HG02885 (cell line): ENCODE measurements at regions not wholly inside any gene's neighbourhood (a gene's known extent, or its start where the extent isn't known, plus 50 kb on each side); places are given as distances from the start of the nearest gene placed in this dataset.
"Not testable (repeated sequence)": the region's sequence is repeated elsewhere in the genome, so short reads cannot be mapped to it uniquely, and the experiment has no call there.

Experiments used
- ATAC-seq: cut with Tn5 transposase; IDR thresholded peaks from one replicate; pipeline ENCODE4 v1.9.1; 2021; ENCODE audit warnings: mild to moderate bottlenecking; ENCODE audit not compliant: unreplicated experiment, poor library complexity

DNA sequence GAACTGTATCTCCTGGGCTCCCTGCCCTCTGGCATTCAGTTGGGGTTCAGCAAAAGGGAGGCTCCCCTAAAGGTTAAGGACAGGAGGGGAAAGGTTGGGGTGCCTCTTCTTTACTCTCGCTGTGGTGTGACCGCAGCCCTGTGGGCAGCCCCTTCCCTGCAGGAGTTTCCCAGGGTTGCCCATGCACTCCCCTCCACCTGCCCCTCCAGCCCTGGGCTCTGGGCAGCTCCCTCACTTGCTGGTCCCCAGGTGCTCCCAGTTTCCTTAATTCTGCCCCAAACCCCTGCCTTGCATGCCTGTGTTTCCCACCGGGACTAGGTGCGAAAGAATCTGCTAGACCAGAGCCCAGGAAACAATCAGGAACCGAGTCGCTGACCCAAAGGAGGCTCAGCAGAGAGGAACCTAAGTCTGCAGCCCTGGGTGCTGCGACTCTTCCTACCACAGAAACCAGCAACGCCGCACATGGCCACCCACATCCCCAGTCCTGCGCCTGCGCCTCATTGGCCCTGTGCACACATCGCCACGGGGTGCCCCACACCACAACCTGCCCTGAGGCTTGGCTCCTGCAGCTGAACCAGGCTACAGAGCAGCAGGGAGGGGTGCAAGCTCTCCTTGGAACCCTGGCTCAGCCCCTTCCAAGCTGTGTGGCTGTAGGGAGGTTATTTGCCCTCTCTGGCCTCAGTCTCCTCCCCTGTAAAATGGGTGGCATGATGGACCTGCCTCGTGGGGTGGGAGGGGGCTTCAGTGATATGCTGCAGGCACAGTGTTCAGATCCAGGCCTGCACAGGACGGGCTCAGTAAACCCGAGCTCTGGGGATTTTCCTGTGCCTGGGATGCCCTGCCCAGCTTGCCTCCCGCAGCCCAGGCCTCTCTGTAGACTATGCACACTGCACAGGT is 487.6 kb downstream of the PREX1 start:
- ATAC-seq = peak; percentile 45

- peak; percentile 61 for ATAC-seq
These were observed 488.4 kb downstream of the PREX1 start for GRCh38 chr20:48339190-48339985.

DNA sequence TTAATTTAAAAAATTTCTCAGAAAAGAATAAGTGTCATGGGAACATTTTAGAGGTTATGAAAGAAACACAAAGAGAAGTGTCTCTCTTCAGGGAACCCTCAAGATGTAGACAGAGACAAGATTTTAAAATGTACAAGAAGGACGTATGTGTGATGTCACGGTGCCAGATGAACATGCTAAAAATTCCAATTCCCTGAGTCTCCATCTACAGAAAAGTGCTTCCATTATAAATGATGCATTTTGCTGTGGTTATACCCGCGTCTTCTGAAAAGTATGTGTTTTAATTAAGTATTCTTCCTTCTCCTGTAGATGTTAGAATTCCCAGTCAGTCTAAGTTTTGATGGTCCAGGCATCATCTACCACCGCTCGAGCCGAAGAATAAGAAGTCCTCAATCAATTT is 489.1 kb downstream of the PREX1 start:
- no peak for ATAC-seq

DNA sequence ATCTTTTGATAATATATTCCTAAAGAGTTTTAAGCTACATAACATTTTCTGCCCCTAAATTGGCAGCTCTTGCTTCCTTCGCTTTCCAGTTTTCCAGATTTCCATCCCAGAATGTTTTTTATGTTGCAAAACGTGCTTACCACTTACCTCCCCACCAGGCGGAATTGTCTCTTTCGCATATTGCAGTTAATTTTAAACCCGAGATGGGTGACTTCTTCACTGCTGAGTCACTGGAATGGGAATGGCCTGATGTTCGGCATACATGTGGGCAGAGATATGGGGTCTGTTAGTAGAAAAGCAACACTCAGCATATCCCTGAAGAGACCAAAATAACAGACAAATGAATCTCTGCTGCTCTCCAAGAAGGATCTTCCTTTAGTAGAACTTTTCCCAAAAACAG is 491.2 kb downstream of the PREX1 start:
- no peak for ATAC-seq

- ATAC-seq = no peak
These were observed 492.3 kb downstream of the PREX1 start for GRCh38 chr20:48335308-48336050.

GRCh38 chr20:48333707-48334106 is 494.1 kb downstream of the PREX1 start:
- ATAC-seq = no peak

DNA sequence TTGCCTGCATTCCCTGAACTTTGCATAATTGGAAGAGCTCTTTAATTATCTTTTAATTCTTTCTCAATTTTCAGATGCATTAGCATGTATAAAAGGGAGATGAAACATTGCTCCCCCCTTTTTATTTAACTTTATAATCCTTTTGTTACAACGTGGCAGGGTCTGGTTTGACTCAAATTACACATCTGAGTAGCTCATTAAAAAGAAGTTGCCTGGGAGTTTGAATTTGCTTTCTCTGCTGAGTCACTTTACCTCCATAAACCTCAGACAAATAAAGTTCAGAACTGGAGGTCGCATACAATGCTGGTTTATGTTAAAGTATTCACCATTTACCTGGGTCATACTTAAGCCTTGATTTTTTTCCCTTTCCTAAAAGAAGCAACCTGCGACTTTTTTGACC is 495.2 kb downstream of the PREX1 start:
- ATAC-seq = no peak

DNA sequence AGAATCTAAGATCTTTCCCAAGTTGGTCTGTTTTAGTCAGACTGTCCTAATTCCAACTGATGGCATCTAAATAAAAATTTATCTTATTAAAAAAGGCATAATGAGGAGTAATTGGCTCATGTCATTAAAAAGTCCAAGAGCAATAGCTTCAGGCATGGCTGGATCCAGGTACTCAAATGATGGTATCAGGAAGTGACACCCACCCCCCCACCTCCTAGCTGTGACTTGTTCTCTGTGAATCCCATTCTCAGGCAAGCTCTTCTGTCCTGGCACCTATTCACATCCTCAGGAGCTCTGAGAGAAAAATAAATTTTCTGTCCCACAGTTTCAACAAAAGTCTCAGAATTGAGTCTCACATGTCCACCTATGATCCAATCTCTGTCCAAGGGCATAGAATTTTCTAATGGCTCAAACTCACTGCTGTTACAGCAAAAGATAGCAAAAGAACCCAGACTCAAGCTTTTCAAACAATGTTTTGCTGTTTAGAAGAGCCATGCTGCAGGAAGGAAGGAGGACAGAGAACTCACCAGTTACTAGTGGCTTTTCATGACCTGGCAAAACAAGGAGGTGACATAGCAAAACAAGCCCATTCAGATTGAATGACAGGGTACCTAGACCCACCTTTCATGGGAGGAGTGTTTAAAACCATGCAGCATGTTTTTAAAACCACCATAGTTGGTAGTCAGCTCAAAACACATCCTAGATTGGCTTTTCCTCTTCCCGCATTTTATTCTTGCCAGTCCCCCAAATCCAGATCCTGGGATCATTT is 496.1 kb downstream of the PREX1 start:
- ATAC-seq = no peak

DNA sequence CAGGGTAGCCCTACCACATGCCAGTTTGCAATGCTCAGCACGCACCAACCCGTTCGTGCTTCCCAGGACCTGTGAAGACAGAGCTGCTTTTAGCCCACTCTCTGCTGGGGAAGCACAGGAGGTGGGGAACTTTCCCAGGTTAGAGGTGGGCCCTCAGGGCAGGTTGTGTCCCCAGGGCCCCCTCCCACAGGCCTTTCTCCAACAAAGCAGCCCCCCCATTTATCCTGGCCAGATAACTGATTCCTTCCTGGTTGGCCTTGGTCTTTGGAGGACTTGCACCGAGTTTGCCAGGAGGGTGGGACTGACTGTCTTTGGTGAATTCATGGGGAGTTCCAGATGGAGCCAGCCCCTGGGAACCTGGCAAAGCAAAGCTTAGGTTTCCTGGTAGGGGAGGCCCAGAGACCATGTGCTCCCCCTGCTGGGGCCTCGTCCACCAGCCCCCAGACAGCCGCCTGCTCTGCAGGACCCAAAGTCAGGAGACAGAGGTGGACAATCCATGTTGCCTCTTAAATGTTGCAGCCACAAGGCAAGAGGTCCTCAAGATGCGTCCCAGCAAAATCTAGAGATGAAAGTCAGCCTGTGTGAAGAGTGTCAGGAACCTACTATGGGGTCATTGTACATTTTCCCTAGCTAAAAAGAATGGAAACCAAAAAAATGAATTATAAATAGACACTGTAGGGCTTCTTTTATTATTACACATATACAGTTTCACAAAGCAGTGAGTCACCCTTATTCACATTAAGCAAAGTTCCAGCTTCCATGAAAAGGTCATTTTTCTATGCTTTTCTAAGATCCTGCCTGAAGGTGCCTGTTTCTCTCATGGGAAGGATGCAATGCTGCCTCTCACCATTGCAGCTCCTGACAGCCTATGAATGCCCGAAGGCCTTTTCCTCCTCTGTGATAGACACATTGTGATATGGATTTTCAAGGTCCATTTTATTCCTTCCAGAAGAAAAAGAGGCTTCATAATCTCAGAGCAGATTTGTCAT is 497.8 kb downstream of the PREX1 start:
- ATAC-seq = no peak

DNA sequence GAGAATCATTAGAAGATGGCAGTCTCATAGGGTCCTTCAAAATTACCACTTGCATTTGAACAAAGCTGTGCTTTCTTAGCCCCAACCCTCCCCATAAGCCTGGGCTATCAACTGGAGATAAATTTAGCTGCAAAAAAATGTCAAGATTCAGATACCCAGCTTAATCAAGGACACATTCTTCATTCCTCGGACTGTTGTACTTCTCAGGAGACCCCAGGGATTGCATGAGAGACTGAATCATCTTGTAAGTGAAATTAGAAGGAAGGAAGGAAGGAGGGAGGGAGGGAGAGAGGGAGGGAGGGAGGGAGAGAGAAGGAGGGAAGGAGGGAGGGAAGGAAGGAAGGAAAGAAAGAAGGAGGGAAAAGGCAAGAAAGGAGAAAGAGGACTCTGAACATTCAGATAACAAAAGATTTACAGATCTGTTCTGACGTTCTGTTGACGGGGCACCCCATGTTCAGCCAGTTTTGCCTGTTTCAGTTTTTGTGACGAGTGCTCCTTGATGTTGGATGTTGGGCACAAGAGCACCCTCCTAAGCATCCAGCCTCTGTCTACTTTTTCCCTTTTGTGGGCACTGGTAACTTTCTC is 498.7 kb downstream of the PREX1 start:
- no peak for ATAC-seq

DNA sequence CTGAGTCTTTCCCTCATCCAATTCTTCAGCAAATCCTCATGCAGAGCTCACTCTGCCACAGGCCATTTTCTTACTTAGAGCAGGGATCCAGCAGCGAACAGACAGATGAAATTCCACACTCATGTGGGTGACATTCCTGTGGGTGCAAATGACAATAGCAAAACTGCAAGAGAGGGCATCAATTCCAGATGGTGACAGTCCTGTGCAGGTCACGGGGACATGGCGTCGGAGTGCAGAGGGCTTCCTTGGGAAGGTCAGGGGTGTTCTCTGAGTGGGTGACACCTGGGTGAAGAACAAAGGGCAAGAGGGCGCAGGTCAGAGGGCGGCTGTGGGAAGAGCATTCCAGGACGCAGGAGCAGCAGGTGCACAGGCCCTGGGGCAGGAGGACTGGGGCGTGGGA is 500.0 kb downstream of the PREX1 start:
- ATAC-seq = not testable (repeated sequence)

DNA sequence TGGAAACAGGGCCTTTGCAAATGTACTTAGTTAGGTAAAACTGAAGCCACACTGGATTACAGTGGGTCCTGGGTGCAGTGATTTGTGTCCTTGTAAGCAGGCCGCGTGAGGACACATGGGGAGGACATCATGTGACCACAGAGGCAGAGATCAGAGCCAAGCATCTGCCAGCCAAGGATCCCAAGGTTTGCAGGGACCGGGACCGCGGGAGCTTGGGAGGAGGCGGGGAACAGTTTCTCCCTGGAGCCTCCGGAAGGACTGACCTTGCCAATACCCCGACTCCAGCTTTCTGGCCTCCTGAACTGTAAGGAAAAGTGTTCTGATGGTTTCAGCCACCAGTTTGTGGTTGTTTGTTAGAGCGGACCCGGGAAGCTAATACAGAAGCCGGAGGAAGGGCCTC is 500.9 kb downstream of the PREX1 start:
- no peak for ATAC-seq

DNA sequence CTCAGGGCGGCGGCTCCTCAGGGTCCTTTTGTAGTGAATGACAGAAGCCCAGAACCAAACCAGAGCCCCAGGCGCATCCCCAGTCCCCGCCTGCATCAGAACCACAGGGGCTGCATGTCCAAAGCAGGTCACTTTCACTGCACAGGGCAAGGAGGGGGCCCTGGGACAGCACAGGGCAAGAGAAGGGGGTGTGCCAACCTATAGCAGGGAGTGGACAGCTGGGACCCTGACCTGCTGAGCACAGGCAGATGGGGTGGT is 501.4 kb downstream of the PREX1 start:
- no peak for ATAC-seq

GRCh38 chr20:48325656-48326433 is 502.0 kb downstream of the PREX1 start:
- ATAC-seq = no peak

DNA sequence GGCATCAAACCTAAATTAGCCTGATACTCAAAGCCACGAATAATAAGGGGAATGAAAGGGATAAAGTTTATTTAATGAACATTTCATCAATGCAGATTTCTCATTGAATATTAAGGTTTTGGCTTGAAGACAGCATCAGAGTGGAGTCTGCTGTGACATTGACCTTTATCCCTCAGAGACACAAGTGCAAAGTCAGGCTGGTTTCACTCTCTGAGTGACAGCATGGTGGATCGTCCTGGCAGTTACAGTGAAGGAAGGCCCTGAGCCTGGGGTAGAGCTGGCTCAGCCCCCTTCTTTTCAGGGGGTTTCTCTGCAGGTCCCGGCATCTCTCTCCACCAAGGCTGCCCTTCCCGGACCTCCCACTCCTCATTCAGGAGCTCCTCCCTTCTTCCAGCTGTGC is 503.1 kb downstream of the PREX1 start:
- no peak for ATAC-seq

GRCh38 chr20:48321271-48321670 is 506.5 kb downstream of the PREX1 start:
- ATAC-seq = no peak

- ATAC-seq = no peak
These were observed 507.7 kb downstream of the PREX1 start for GRCh38 chr20:48319943-48320584.

- no peak for ATAC-seq
These were observed 510.2 kb downstream of the PREX1 start for GRCh38 chr20:48317578-48317977.
